IMR-90 (cell line): ENCODE measurements at regions not wholly inside any gene's neighbourhood (a gene's known extent, or its start where the extent isn't known, plus 50 kb on each side); places are given as distances from the start of the nearest gene placed in this dataset.

Experiments used
- ATAC-seq: fragments of 200-7000 bp; cut with Tn5 transposase; 2 replicates; pipeline ENCODE4 v1.9.1; 2020; ENCODE audit warnings: low read depth, mild to moderate bottlenecking, moderate library complexity
- BruUV-seq: library from RNA; stranded (reverse); fragments of 400-500 nt; replicated peaks from 2 replicates; lab custom pipeline; 2021; lab: Mats Ljungman, UMichigan
- CTCF ChIA-PET: fragments of 300-600 bp; formaldehyde crosslinking; extraction: SDS; loops from one replicate; lab custom pipeline; 2021; ENCODE audit warnings: antibody characterized with exemption; lab: Yijun Ruan, JAX
- POLR2A ChIA-PET: fragments of 300-600 bp; sonication (Branson Sonifier 250); formaldehyde crosslinking; loops from one replicate; lab custom pipeline; 2022; ENCODE audit warnings: antibody characterized with exemption; ENCODE audit not compliant: unreplicated experiment; lab: Charles Lee
- DNase-seq: peaks from one replicate; pipeline ENCODE4 v3.0.0; 2013
- H2AFZ ChIP-seq: replicated peaks from 2 replicates; pipeline ENCODE3; 2013; ENCODE audit warnings: low read length, mild to moderate bottlenecking; ENCODE audit not compliant: poor library complexity
- H2AK5ac ChIP-seq: 2 replicates; pipeline ENCODE4 v1.6.1; 2013; ENCODE audit warnings: low read depth, low read length, inconsistent platforms
- H2AK9ac ChIP-seq: replicated peaks from 2 replicates; pipeline ENCODE3; 2013; ENCODE audit warnings: mild to moderate bottlenecking, low read depth, low read length, moderate library complexity; ENCODE audit not compliant: poor library complexity
- H2BK120ac ChIP-seq: 2 replicates; pipeline ENCODE4 v1.6.1; 2013; ENCODE audit warnings: low read depth, low read length, inconsistent platforms
- H2BK15ac ChIP-seq: 3 replicates; pipeline ENCODE4 v1.6.1; 2013; ENCODE audit warnings: low read depth, low read length, inconsistent platforms
- H2BK20ac ChIP-seq: 2 replicates; pipeline ENCODE4 v1.6.1; 2013; ENCODE audit warnings: low read depth, mild to moderate bottlenecking, inconsistent platforms, low read length, moderate library complexity
- H2BK5ac ChIP-seq: 2 replicates; pipeline ENCODE4 v1.6.1; 2013; ENCODE audit warnings: mild to moderate bottlenecking, low read depth, low read length, inconsistent platforms; ENCODE audit not compliant: poor library complexity, severe bottlenecking
- H3K14ac ChIP-seq: replicated peaks from 2 replicates; pipeline ENCODE4 v1.6.1; 2013; ENCODE audit warnings: low read depth, low read length, inconsistent platforms
- H3K18ac ChIP-seq: 2 replicates; pipeline ENCODE4 v1.6.1; 2013; ENCODE audit warnings: low read depth, low read length, control low read depth
- H3K23ac ChIP-seq: 2 replicates; pipeline ENCODE4 v1.6.1; 2013; ENCODE audit warnings: low read depth, low read length, inconsistent platforms
- H3K27ac ChIP-seq: 2 replicates; pipeline ENCODE4 v1.5.1; 2013; ENCODE audit warnings: mild to moderate bottlenecking, control low read depth, low read length; ENCODE audit not compliant: insufficient read depth
- H3K27me3 ChIP-seq: 2 replicates; pipeline ENCODE4 v1.6.1; 2013; ENCODE audit warnings: low read length; ENCODE audit not compliant: control insufficient read depth, insufficient read depth
- H3K36me3 ChIP-seq: 2 replicates; pipeline ENCODE4 v1.6.1; 2013; ENCODE audit warnings: low read length, mixed read lengths; ENCODE audit not compliant: control insufficient read depth, insufficient read depth
- H3K4ac ChIP-seq: 2 replicates; pipeline ENCODE4 v1.6.1; 2013; ENCODE audit warnings: low read depth, low read length, inconsistent platforms
- H3K4me1 ChIP-seq: 2 replicates; pipeline ENCODE4 v1.6.1; 2013; ENCODE audit warnings: low read length, mixed read lengths; ENCODE audit not compliant: control insufficient read depth, insufficient read depth
- H3K4me2 ChIP-seq: 2 replicates; pipeline ENCODE4 v1.6.1; 2013; ENCODE audit warnings: low read depth, mild to moderate bottlenecking, control low read depth, low read length, moderate library complexity
- H3K4me3 ChIP-seq: 2 replicates; pipeline ENCODE4 v1.5.1; 2013; ENCODE audit warnings: low read depth, mild to moderate bottlenecking, control low read depth, low read length, moderate library complexity; ENCODE audit not compliant: insufficient read depth
- H3K56ac ChIP-seq: 2 replicates; pipeline ENCODE4 v1.6.1; 2013; ENCODE audit warnings: low read length, inconsistent platforms; ENCODE audit not compliant: insufficient read depth; ENCODE audit errors: extremely low read depth
- H3K79me1 ChIP-seq, 2 experiments: 2 replicates each; pipeline ENCODE4 v1.6.1; 2013; ENCODE audit warnings: low read length in 2 of 2, inconsistent platforms in 1 of 2, low read depth in 1 of 2
- H3K9ac ChIP-seq: 2 replicates; pipeline ENCODE4 v1.6.1; 2013; ENCODE audit warnings: low read depth, low read length, control low read depth
- H3K9me1 ChIP-seq: 2 replicates; pipeline ENCODE4 v1.6.1; 2013; ENCODE audit warnings: low read length, inconsistent platforms; ENCODE audit not compliant: insufficient read depth
- H3K9me3 ChIP-seq: 2 replicates; pipeline ENCODE4 v1.6.1; 2013; ENCODE audit warnings: low read length; ENCODE audit not compliant: control insufficient read depth, insufficient read depth
- H4K20me1 ChIP-seq: 2 replicates; pipeline ENCODE4 v1.6.1; 2013; ENCODE audit warnings: low read length, inconsistent platforms; ENCODE audit not compliant: insufficient read depth
- H4K5ac ChIP-seq: 2 replicates; pipeline ENCODE4 v1.6.1; 2013; ENCODE audit warnings: mild to moderate bottlenecking, low read depth, low read length, control low read depth
- H4K8ac ChIP-seq, 2 experiments: 2 replicates each; pipeline ENCODE4 v1.6.1; 2013; ENCODE audit warnings: low read depth in 2 of 2, low read length in 2 of 2, control low read depth in 1 of 2, inconsistent platforms in 1 of 2
- H4K91ac ChIP-seq: 2 replicates; pipeline ENCODE4 v1.6.1; 2013; ENCODE audit warnings: low read depth, low read length, inconsistent platforms; ENCODE audit not compliant: insufficient read depth
- BHLHE40 ChIP-seq: fragments of 150-350 bp; IDR thresholded peaks from 2 replicates; pipeline ENCODE4 v1.6.1; 2016; ENCODE audit warnings: mild to moderate bottlenecking, low read depth, low read length
- CEBPB ChIP-seq: IDR thresholded peaks from 2 replicates; pipeline ENCODE4 v1.6.1; 2012; ENCODE audit warnings: low read depth, low read length, improper control_type of control experiment
- CHD1 ChIP-seq: IDR thresholded peaks from 2 replicates; pipeline ENCODE4 v1.6.1; 2012; ENCODE audit warnings: low read depth, low read length, improper control_type of control experiment
- CTCF ChIP-seq: conservative IDR thresholded peaks from 2 replicates; pipeline ENCODE4 v1.5.1; 2012; ENCODE audit warnings: mild to moderate bottlenecking, low read depth, low read length, improper control_type of control experiment
- ELK1 ChIP-seq: fragments of 150-350 bp; IDR thresholded peaks from 2 replicates; pipeline ENCODE4 v1.6.1; 2016; ENCODE audit warnings: low read depth, mild to moderate bottlenecking, low read length, moderate library complexity, borderline replicate concordance
- FOS ChIP-seq: fragments of 150-350 bp; IDR thresholded peaks from 2 replicates; pipeline ENCODE4 v1.6.1; 2016; ENCODE audit warnings: low read depth, low read length
- MAFK ChIP-seq: IDR thresholded peaks from 2 replicates; pipeline ENCODE4 v1.6.1; 2012; ENCODE audit warnings: low read depth, low read length, improper control_type of control experiment
- MAZ ChIP-seq: IDR thresholded peaks from 2 replicates; pipeline ENCODE4 v1.6.1; 2012; ENCODE audit warnings: low read depth, mild to moderate bottlenecking, low read length, improper control_type of control experiment, moderate library complexity, borderline replicate concordance
- MXI1 ChIP-seq: IDR thresholded peaks from 2 replicates; pipeline ENCODE4 v1.6.1; 2012; ENCODE audit warnings: low read depth, mild to moderate bottlenecking, low read length, moderate library complexity, borderline replicate concordance
- NFE2L2 ChIP-seq: fragments of 150-350 bp; IDR thresholded peaks from 2 replicates; pipeline ENCODE4 v1.6.1; 2016; ENCODE audit warnings: low read depth, mild to moderate bottlenecking, low read length
- POLR2A ChIP-seq: IDR thresholded peaks from 2 replicates; pipeline ENCODE4 v1.6.1; 2012; ENCODE audit warnings: mild to moderate bottlenecking, low read depth, low read length
- RAD21 ChIP-seq: IDR thresholded peaks from 2 replicates; pipeline ENCODE4 v1.6.1; 2012; ENCODE audit warnings: low read length, improper control_type of control experiment
- RCOR1 ChIP-seq: IDR thresholded peaks from 2 replicates; pipeline ENCODE4 v1.6.1; 2012; ENCODE audit warnings: mild to moderate bottlenecking, low read length, improper control_type of control experiment; ENCODE audit not compliant: insufficient replicate concordance
- RFX5 ChIP-seq: IDR thresholded peaks from 2 replicates; pipeline ENCODE4 v1.8.0; 2012; ENCODE audit warnings: low read depth, mild to moderate bottlenecking, low read length, moderate library complexity
- SMC3 ChIP-seq: fragments of 150-350 bp; IDR thresholded peaks from 2 replicates; pipeline ENCODE4 v1.6.1; 2016; ENCODE audit warnings: low read depth, mild to moderate bottlenecking, antibody characterized with exemption, low read length, moderate library complexity
- USF2 ChIP-seq: fragments of 150-350 bp; IDR thresholded peaks from 2 replicates; pipeline ENCODE4 v1.6.1; 2017; ENCODE audit warnings: mild to moderate bottlenecking, antibody characterized with exemption, low read length, low read depth
- WGBS, 2 experiments: methylation state at CpG; one replicate each; pipeline versions ENCODE4 v1.1.5 to v1.1.7; 2013; ENCODE audit warnings: missing lambda C conversion rate in 2 of 2; ENCODE audit not compliant: insufficient read length in 1 of 2; ENCODE audit errors: extremely low coverage in 2 of 2; 5-methylcytosine and 5-hydroxymethylcytosine counted together
- dilution Hi-C: fragments of 300-500 bp; cut with HindIII; formaldehyde crosslinking; loops from one replicate; pipeline ENCODE4 v1.14.3; 2018; ENCODE audit warnings: low sequenced_read_pairs; ENCODE audit not compliant: unreplicated experiment
- in situ Hi-C: fragments of 300-500 bp; cut with MboI; formaldehyde crosslinking; loops from 3 replicates; pipeline ENCODE4 v1.14.3; 2019; ENCODE audit warnings: low sequenced_read_pairs, inconsistent platforms, mixed read lengths
- intact Hi-C: fragments of 100-400 bp; cut with micrococcal nuclease; formaldehyde crosslinking; loops from 2 replicates; pipeline ENCODE4 v1.10.0; 2022

- no peaks in the 10 kb centered on the region for H3K27me3 ChIP-seq
- no peak overlapping the region for H3K14ac ChIP-seq
- H2AK5ac ChIP-seq = no peak overlapping the region
- POLR2A ChIA-PET = no interaction called here
- no peak overlapping the region for H3K56ac ChIP-seq
- H3K4me3 ChIP-seq = no peak overlapping the region
- no peaks in the 10 kb centered on the region for H3K36me3 ChIP-seq
- CTCF ChIA-PET = no interaction called here
- no peak overlapping the region for H2BK120ac ChIP-seq
- no peak overlapping the region for H2BK5ac ChIP-seq
- in situ Hi-C loops (no loop called here), dilution Hi-C loops (no loop called here), intact Hi-C loops (no loop called here)
- no peak overlapping the region for H4K91ac ChIP-seq
- H3K23ac ChIP-seq = no peak overlapping the region
- no peaks in the 10 kb centered on the region for H4K20me1 ChIP-seq
- no peak for ATAC-seq
- no peak overlapping the region for H4K5ac ChIP-seq
- TF ChIP-seq NFE2L2 (no peak), CEBPB (no peak), FOS (no peak), POLR2A (no peak), RFX5 (no peak), RAD21 (no peak), USF2 (no peak), ELK1 (no peak), CHD1 (no peak), BHLHE40 (no peak), MXI1 (no peak), CTCF (no peak), MAFK (no peak), SMC3 (no peak), RCOR1 (no peak), MAZ (no peak)
- no peak overlapping the region for H3K27ac ChIP-seq
- DNase-seq = no peak
- H3K9ac ChIP-seq = no peak overlapping the region
- no peak overlapping the region for H2BK15ac ChIP-seq
- no peak overlapping the region for H2AFZ ChIP-seq
- no TSS peak for BruUV-seq
- H3K4me1 ChIP-seq = no peaks in the 10 kb centered on the region
- no peak overlapping the region for H4K8ac ChIP-seq
- no peak overlapping the region for H3K18ac ChIP-seq
- no peak overlapping the region for H2BK20ac ChIP-seq
- H2AK9ac ChIP-seq = no peak overlapping the region
- H3K79me1 ChIP-seq = no peaks in the 10 kb centered on the region
- H3K9me3 ChIP-seq = peaks cover 3% of the 10 kb centered on the region; the same call in 1 of the 2 replicates
- no CpG with 5 or more reads among the region's 2 CpGs for WGBS, 2 experiments
- H3K4me2 ChIP-seq = no peak overlapping the region
- H3K4ac ChIP-seq = no peak overlapping the region
- no peaks in the 10 kb centered on the region for H3K9me1 ChIP-seq
These were observed 130.0 kb upstream of the AHR start for GRCh38 chr7:17168416-17168815.
